ENCODE measurements at regions not wholly inside any gene's neighbourhood (a gene's known extent, or its start where the extent isn't known, plus 50 kb on each side); places are given as distances from the start of the nearest gene placed in this dataset.

DNA sequence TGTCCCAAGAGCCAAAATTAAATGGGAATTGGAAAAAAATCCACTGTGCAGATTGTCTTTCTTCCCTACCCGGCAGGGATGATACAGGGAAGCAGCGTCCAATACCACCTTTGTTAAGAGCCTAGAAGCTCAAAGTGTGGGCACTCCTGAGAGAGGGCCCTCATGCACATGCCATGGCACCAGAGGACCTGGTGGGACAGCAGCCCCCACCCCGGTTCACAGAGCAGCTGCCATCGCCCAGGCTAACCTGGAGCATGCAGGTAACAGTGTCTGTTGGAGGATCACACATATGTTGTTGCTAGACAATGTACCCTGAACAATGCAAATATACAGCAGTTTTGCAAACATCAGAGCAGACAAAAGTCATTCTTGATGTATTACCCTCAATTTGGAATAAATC is 206.5 kb downstream of the TJP1 start:
- Histone ChIP-seq H3K4me2 (ENCODE audit: low read length) (no peak overlapping the region), H3K9ac (ENCODE audit: low read length) (no peak overlapping the region), H2AFZ (ENCODE audit: low read length) (no peak overlapping the region), H4K20me1 (ENCODE audit: insufficient read depth, low read length) (no peaks in the 10 kb centered on the region), H3K4me3 (ENCODE audit: low read depth, low read length, poor library complexity, severe bottlenecking) (no peak overlapping the region), H3K27ac (ENCODE audit: low read depth, low read length, poor library complexity, severe bottlenecking) (no peak overlapping the region), H3K9me2 (ENCODE audit: low read depth, low read length) (no peaks in the 10 kb centered on the region), H3K4me1 (ENCODE audit: insufficient read depth, low read length, severe bottlenecking) (no peaks in the 10 kb centered on the region), H3K27me3 (ENCODE audit: insufficient read depth, low read length) (no peaks in the 10 kb centered on the region), H3K9me3 (ENCODE audit: low read length) (no peaks in the 10 kb centered on the region), H3K36me3 (ENCODE audit: insufficient read depth, low read length) (no peaks in the 10 kb centered on the region), H3K79me2 (ENCODE audit: insufficient read depth, low read length) (no peaks in the 10 kb centered on the region), H3F3A (ENCODE audit: insufficient read depth, low read length) (no peaks in the 10 kb centered on the region)
- no peak for TF ChIP-seq EZH2 (IDR thresholded peaks at IDR 0.05; ENCODE audit: borderline replicate concordance, low read length)
- TF ChIP-seq, protein P1, sequence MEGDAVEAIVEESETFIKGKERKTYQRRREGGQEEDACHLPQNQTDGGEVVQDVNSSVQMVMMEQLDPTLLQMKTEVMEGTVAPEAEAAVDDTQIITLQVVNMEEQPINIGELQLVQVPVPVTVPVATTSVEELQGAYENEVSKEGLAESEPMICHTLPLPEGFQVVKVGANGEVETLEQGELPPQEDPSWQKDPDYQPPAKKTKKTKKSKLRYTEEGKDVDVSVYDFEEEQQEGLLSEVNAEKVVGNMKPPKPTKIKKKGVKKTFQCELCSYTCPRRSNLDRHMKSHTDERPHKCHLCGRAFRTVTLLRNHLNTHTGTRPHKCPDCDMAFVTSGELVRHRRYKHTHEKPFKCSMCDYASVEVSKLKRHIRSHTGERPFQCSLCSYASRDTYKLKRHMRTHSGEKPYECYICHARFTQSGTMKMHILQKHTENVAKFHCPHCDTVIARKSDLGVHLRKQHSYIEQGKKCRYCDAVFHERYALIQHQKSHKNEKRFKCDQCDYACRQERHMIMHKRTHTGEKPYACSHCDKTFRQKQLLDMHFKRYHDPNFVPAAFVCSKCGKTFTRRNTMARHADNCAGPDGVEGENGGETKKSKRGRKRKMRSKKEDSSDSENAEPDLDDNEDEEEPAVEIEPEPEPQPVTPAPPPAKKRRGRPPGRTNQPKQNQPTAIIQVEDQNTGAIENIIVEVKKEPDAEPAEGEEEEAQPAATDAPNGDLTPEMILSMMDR (IDR thresholded peaks at IDR 0.05; ENCODE audit: low read length) = no peak

- no peaks in the 10 kb centered on the region for H3K27me3 ChIP-seq (ENCODE audit: insufficient read depth, low read length)
Measured at GRCh38 chr15:29613951-29614382, 208.3 kb downstream of the TJP1 start.

GRCh38 chr15:29612701-29613100 is 209.6 kb downstream of the TJP1 start:
- no peaks in the 10 kb centered on the region for H3K79me2 ChIP-seq (ENCODE audit: insufficient read depth, low read length)
- H3K9me3 ChIP-seq (ENCODE audit: low read length) = no peaks in the 10 kb centered on the region
- H3K27ac ChIP-seq (ENCODE audit: low read depth, low read length, poor library complexity, severe bottlenecking) = no peak overlapping the region
- no peaks in the 10 kb centered on the region for H3K4me1 ChIP-seq (ENCODE audit: insufficient read depth, low read length, severe bottlenecking)
- no peak overlapping the region for H3K4me3 ChIP-seq (ENCODE audit: low read depth, low read length, poor library complexity, severe bottlenecking)
- H3K36me3 ChIP-seq (ENCODE audit: insufficient read depth, low read length) = no peaks in the 10 kb centered on the region
- H3F3A ChIP-seq (ENCODE audit: insufficient read depth, low read length) = no peaks in the 10 kb centered on the region
- H3K9me2 ChIP-seq (ENCODE audit: low read depth, low read length) = no peaks in the 10 kb centered on the region
- no peak for TF ChIP-seq EZH2 (IDR thresholded peaks at IDR 0.05; ENCODE audit: borderline replicate concordance, low read length)
- TF ChIP-seq, protein P1 (IDR thresholded peaks at IDR 0.05; ENCODE audit: low read length) = no peak
- no peak overlapping the region for H3K4me2 ChIP-seq (ENCODE audit: low read length)
- no peaks in the 10 kb centered on the region for H3K27me3 ChIP-seq (ENCODE audit: insufficient read depth, low read length)
- no peak overlapping the region for H2AFZ ChIP-seq (ENCODE audit: low read length)
- no peak overlapping the region for H3K9ac ChIP-seq (ENCODE audit: low read length)
- H4K20me1 ChIP-seq (ENCODE audit: insufficient read depth, low read length) = no peaks in the 10 kb centered on the region

More at GRCh38 chr15:29613951-29614382, 208.3 kb downstream of the TJP1 start:
- Histone ChIP-seq H3K27ac (ENCODE audit: low read depth, low read length, poor library complexity, severe bottlenecking) (no peak overlapping the region), H3K4me3 (ENCODE audit: low read depth, low read length, poor library complexity, severe bottlenecking) (no peak overlapping the region), H3K9ac (ENCODE audit: low read length) (no peak overlapping the region), H3K4me1 (ENCODE audit: insufficient read depth, low read length, severe bottlenecking) (no peaks in the 10 kb centered on the region), H3K79me2 (ENCODE audit: insufficient read depth, low read length) (no peaks in the 10 kb centered on the region), H3K9me2 (ENCODE audit: low read depth, low read length) (no peaks in the 10 kb centered on the region), H3K9me3 (ENCODE audit: low read length) (no peaks in the 10 kb centered on the region), H4K20me1 (ENCODE audit: insufficient read depth, low read length) (no peaks in the 10 kb centered on the region), H2AFZ (ENCODE audit: low read length) (no peak overlapping the region), H3F3A (ENCODE audit: insufficient read depth, low read length) (no peaks in the 10 kb centered on the region), H3K36me3 (ENCODE audit: insufficient read depth, low read length) (no peaks in the 10 kb centered on the region), H3K4me2 (ENCODE audit: low read length) (no peak overlapping the region)
- no peak for TF ChIP-seq EZH2 (IDR thresholded peaks at IDR 0.05; ENCODE audit: borderline replicate concordance, low read length)
- TF ChIP-seq, protein P1 (IDR thresholded peaks at IDR 0.05; ENCODE audit: low read length) = peak; percentile 26; the same call in 1 of the 2 replicates
